ENCODE measurements at regions not wholly inside any gene's neighbourhood (a gene's known extent, or its start where the extent isn't known, plus 50 kb on each side); places are given as distances from the start of the nearest gene placed in this dataset.

DNA sequence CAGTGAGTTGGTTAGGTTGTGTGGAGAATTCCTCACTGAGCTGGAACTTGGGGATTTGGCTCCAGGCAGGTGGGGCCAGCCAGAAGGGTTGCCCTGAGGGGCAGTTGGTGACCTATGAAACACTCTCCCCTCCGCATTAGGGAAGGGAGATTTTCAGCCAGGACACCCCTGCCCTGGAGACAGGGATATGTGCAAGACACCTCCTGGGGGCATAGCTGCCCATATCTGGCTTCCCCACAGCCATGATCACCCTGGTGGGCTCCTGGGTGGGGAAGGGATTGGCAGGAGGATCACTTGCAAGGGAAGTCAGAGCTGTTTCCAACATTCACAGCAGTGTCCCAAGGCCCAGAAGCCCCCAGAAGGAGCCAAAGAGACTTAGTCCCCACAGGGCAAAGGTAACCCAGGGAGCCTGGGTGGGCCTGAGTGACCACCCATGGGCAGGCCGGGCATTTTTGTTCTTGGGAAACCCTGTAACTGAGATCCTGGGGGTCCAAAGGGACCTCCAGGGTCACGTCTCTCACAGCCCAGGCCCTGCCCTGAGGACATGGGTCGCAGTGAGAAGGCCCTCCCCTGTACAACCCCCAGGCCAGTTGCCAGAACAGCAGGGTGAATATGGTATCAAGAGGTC, 145.8 kb downstream of the MRPL14 start:
- DNase-seq: no peak
- H3K27ac ChIP-seq (ENCODE audit: low read length): no peak overlapping the region
- WGBS (ENCODE audit: insufficient coverage): 100% methylated on average over 2 of the region's 4 CpGs
- H3K36me3 ChIP-seq (ENCODE audit: control insufficient read depth, insufficient read depth, low read length): no peaks in the 10 kb centered on the region
- no peak overlapping the region for H3K4me3 ChIP-seq (ENCODE audit: low read length)
- H3K4me1 ChIP-seq (ENCODE audit: control insufficient read depth, insufficient read depth, low read length): peaks cover 13% of the 10 kb centered on the region
- no peaks in the 10 kb centered on the region for H3K9me3 ChIP-seq (replicated peaks; ENCODE audit: control insufficient read depth, low read depth, low read length)
- peaks cover 3% of the 10 kb centered on the region for H3K27me3 ChIP-seq (ENCODE audit: control insufficient read depth, insufficient read depth, low read length)

- no peaks in the 10 kb centered on the region for H3K27me3 ChIP-seq (ENCODE audit: control insufficient read depth, insufficient read depth, low read length)
- WGBS (ENCODE audit: insufficient coverage): 74% methylated on average over 11 of the region's 12 CpGs
- H3K4me3 ChIP-seq (ENCODE audit: low read length): no peak overlapping the region
- H3K9me3 ChIP-seq (replicated peaks; ENCODE audit: control insufficient read depth, low read depth, low read length): peaks cover 3% of the 10 kb centered on the region
- no peaks in the 10 kb centered on the region for H3K36me3 ChIP-seq (ENCODE audit: control insufficient read depth, insufficient read depth, low read length)
- peak; percentile 37 for DNase-seq
- peaks cover 10% of the 10 kb centered on the region for H3K4me1 ChIP-seq (ENCODE audit: control insufficient read depth, insufficient read depth, low read length)
- H3K27ac ChIP-seq (ENCODE audit: low read length): no peak overlapping the region
Observed at GRCh38 chr6:43980004-43980795, 147.1 kb downstream of the MRPL14 start.

GRCh38 chr6:43979525-43979924, 147.7 kb downstream of the MRPL14 start:
- H3K9me3 ChIP-seq (replicated peaks; ENCODE audit: control insufficient read depth, low read depth, low read length): peaks cover 3% of the 10 kb centered on the region
- H3K4me1 ChIP-seq (ENCODE audit: control insufficient read depth, insufficient read depth, low read length): peaks cover 3% of the 10 kb centered on the region
- WGBS (ENCODE audit: insufficient coverage): 63% methylated on average over 4 of the region's 4 CpGs
- no peak overlapping the region for H3K4me3 ChIP-seq (ENCODE audit: low read length)
- H3K27ac ChIP-seq (ENCODE audit: low read length): no peak overlapping the region
- no peaks in the 10 kb centered on the region for H3K27me3 ChIP-seq (ENCODE audit: control insufficient read depth, insufficient read depth, low read length)
- H3K36me3 ChIP-seq (ENCODE audit: control insufficient read depth, insufficient read depth, low read length): no peaks in the 10 kb centered on the region
- DNase-seq: no peak

GRCh38 chr6:43978473-43979346, 148.5 kb downstream of the MRPL14 start:
- Histone ChIP-seq H3K9me3 (replicated peaks; ENCODE audit: control insufficient read depth, low read depth, low read length) (peaks cover 3% of the 10 kb centered on the region), H3K36me3 (ENCODE audit: control insufficient read depth, insufficient read depth, low read length) (no peaks in the 10 kb centered on the region), H3K27ac (ENCODE audit: low read length) (no peak overlapping the region), H3K4me3 (ENCODE audit: low read length) (no peak overlapping the region), H3K4me1 (ENCODE audit: control insufficient read depth, insufficient read depth, low read length) (peaks cover 2% of the 10 kb centered on the region), H3K27me3 (ENCODE audit: control insufficient read depth, insufficient read depth, low read length) (no peaks in the 10 kb centered on the region)
- 69% methylated on average over 10 of the region's 13 CpGs for WGBS (ENCODE audit: insufficient coverage)
- DNase-seq: no peak

DNA sequence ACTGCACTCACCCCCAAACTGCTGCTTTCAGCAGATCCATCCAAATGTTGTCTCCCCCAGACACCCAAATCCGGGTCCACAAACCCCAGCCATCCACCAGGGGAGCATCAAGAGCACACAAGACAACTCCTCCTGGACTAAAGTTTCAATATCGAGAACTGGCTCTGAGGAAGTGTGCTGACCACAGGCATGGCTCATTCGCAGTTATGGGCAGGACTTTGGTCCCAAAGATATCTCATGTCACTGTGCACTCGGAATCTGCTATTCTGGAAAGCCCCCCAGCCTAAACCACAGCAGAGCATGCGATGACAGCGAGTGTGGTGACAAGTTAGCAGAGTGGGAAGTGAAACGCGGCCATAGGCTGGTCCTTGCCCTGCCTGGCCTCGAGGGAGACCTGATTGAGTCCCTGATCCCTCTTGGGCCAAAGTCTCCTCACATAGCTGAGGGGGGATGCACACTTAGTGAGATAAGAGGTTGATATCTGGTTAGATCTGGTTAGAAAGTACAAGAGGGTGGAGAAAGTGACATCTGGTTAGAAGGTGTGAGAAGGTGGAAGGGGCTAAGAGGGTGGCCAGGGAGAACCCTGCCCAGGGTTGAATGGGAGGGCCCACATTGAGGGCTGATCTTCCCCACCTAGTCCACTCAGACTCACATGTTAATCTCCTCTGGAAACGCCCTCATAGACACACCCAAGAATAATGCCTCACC, 149.7 kb downstream of the MRPL14 start:
- no peak for DNase-seq

DNA sequence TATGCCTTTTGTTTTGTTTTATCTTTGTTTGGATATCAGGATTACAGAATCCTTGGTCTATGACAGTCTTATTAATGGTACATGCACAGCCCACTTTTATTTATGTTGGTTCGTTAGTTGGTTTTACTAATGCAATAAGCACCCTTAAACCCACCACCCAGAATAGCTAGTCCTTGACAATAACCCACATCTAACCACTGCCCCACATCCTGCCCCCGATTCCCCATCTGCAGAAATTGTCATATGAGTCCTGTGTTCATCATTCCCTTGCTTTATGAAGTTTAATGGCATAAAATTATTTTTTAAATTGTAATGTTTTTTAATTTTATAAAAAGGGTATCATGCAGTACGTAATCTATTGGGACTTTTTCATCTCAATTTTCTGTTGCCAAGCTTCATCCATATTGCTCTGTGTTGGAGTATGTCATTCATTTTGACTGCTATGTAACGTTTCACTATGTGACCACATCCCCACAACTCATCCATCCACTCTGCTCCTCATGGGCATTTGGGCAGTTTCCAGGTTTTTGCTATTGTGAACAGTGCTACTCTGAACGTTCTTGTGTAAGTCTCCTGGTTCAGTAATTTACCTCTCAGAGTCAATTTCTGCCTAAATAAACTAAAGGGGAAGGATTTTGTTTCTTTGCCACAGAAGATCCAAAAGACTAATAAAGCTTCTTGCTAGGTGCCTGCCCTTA, 150.4 kb downstream of the MRPL14 start:
- no peaks in the 10 kb centered on the region for H3K36me3 ChIP-seq (ENCODE audit: control insufficient read depth, insufficient read depth, low read length)
- H3K4me3 ChIP-seq (ENCODE audit: low read length): no peak overlapping the region
- WGBS (ENCODE audit: insufficient coverage): no CpG with 5 or more reads among the region's 5 CpGs
- H3K9me3 ChIP-seq (replicated peaks; ENCODE audit: control insufficient read depth, low read depth, low read length): peaks cover 3% of the 10 kb centered on the region
- H3K4me1 ChIP-seq (ENCODE audit: control insufficient read depth, insufficient read depth, low read length): peaks cover 20% of the 10 kb centered on the region
- no peak for DNase-seq
- H3K27me3 ChIP-seq (ENCODE audit: control insufficient read depth, insufficient read depth, low read length): no peaks in the 10 kb centered on the region
- no peak overlapping the region for H3K27ac ChIP-seq (ENCODE audit: low read length)

More for the DNA sequence above, 149.7 kb downstream of the MRPL14 start:
- Histone ChIP-seq H3K9me3 (replicated peaks; ENCODE audit: control insufficient read depth, low read depth, low read length) (peaks cover 3% of the 10 kb centered on the region), H3K27me3 (ENCODE audit: control insufficient read depth, insufficient read depth, low read length) (no peaks in the 10 kb centered on the region), H3K36me3 (ENCODE audit: control insufficient read depth, insufficient read depth, low read length) (no peaks in the 10 kb centered on the region), H3K4me3 (ENCODE audit: low read length) (no peak overlapping the region), H3K27ac (ENCODE audit: low read length) (no peak overlapping the region), H3K4me1 (ENCODE audit: control insufficient read depth, insufficient read depth, low read length) (peaks cover 13% of the 10 kb centered on the region)
- 76% methylated on average over 7 of the region's 10 CpGs for WGBS (ENCODE audit: insufficient coverage)

GRCh38 chr6:43974643-43975230, 152.5 kb downstream of the MRPL14 start:
- no peak for DNase-seq

DNA sequence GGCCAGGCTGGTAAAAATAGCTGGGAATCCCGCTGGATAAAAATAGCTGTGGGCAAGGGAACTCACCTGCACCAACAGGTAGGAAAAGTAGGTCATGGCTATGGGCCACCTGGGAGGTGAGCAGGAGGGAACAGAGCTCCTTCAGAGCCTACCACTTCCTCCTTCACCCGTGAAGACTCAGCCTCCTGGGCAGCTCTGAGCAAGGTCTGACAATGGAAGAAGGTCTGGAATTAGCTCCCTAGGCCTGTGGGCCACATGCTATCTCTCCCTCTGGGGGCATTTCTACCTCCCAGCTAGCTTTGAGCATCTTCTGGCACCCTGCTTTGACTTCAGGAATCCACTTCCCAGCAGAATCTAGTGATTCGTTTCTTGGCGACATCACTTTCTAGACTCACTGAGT, 153.9 kb downstream of the MRPL14 start:
- 0% methylated on average over 1 of the region's 4 CpGs for WGBS (ENCODE audit: insufficient coverage)
- no peaks in the 10 kb centered on the region for H3K36me3 ChIP-seq (ENCODE audit: control insufficient read depth, insufficient read depth, low read length)
- DNase-seq: no peak
- peak overlapping the region; percentile 92 for H3K27ac ChIP-seq (ENCODE audit: low read length)
- peaks cover 35% of the 10 kb centered on the region for H3K4me1 ChIP-seq (ENCODE audit: control insufficient read depth, insufficient read depth, low read length)
- no peak overlapping the region for H3K4me3 ChIP-seq (ENCODE audit: low read length)
- peaks cover 3% of the 10 kb centered on the region for H3K9me3 ChIP-seq (replicated peaks; ENCODE audit: control insufficient read depth, low read depth, low read length)
- H3K27me3 ChIP-seq (ENCODE audit: control insufficient read depth, insufficient read depth, low read length): no peaks in the 10 kb centered on the region

More at GRCh38 chr6:43974643-43975230, 152.5 kb downstream of the MRPL14 start:
- H3K4me3 ChIP-seq (ENCODE audit: low read length): no peak overlapping the region
- H3K27ac ChIP-seq (ENCODE audit: low read length): no peak overlapping the region
- WGBS (ENCODE audit: insufficient coverage): no CpG with 5 or more reads among the region's 3 CpGs
- peaks cover 3% of the 10 kb centered on the region for H3K9me3 ChIP-seq (replicated peaks; ENCODE audit: control insufficient read depth, low read depth, low read length)
- no peaks in the 10 kb centered on the region for H3K36me3 ChIP-seq (ENCODE audit: control insufficient read depth, insufficient read depth, low read length)
- H3K27me3 ChIP-seq (ENCODE audit: control insufficient read depth, insufficient read depth, low read length): no peaks in the 10 kb centered on the region
- peaks cover 35% of the 10 kb centered on the region for H3K4me1 ChIP-seq (ENCODE audit: control insufficient read depth, insufficient read depth, low read length)

GRCh38 chr6:43972913-43973300, 154.3 kb downstream of the MRPL14 start:
- Histone ChIP-seq H3K36me3 (ENCODE audit: control insufficient read depth, insufficient read depth, low read length) (no peaks in the 10 kb centered on the region), H3K27ac (ENCODE audit: low read length) (peak overlapping the region; percentile 92), H3K4me1 (ENCODE audit: control insufficient read depth, insufficient read depth, low read length) (peaks cover 35% of the 10 kb centered on the region), H3K9me3 (replicated peaks; ENCODE audit: control insufficient read depth, low read depth, low read length) (peaks cover 3% of the 10 kb centered on the region), H3K4me3 (ENCODE audit: low read length) (no peak overlapping the region), H3K27me3 (ENCODE audit: control insufficient read depth, insufficient read depth, low read length) (no peaks in the 10 kb centered on the region)
- 16% methylated on average over 3 of the region's 3 CpGs for WGBS (ENCODE audit: insufficient coverage)
- peak; percentile 95 for DNase-seq

All from muscle of leg (tissue), 3 donors.